SK-N-DZ (cell line): ENCODE measurements at regions not wholly inside any gene's neighbourhood (a gene's known extent, or its start where the extent isn't known, plus 50 kb on each side); places are given as distances from the start of the nearest gene placed in this dataset.

Experiments used
- DNase-seq: peaks from one replicate; pipeline ENCODE4 v3.0.0-alpha.2; 2015; ENCODE audit warnings: low spot score

GRCh38 chr13:111638233-111638632 is 317.8 kb downstream of the TEX29 start:
- DNase-seq: no peak

- DNase-seq: no peak
These were observed 318.8 kb downstream of the TEX29 start for GRCh38 chr13:111639196-111639705.

GRCh38 chr13:111640006-111640405 is 319.6 kb downstream of the TEX29 start:
- DNase-seq: no peak

DNA sequence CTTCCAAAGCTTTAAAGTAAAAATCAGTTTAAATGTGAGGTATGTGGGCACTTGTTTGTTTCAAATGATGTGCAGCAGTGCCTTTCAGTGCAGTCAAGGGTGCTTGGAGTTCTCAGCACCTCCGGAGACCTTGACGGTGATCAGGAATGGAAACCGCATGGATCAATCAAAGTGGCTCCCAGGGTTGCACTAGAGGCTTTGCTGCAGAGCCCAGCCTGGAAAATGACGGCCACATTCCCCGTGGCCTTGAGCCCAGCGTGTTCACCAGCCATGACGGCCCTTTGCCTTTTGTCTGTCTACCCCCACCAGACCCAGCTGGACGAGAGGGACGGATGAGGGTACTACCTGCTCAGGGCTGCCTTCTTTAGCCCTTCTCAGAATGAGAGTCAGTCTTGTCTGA is 320.0 kb downstream of the TEX29 start:
- no peak for DNase-seq

- DNase-seq: no peak
These were observed 321.8 kb downstream of the TEX29 start for GRCh38 chr13:111642156-111642767.

- no peak for DNase-seq
These were observed 324.3 kb downstream of the TEX29 start for GRCh38 chr13:111644750-111645149.

DNA sequence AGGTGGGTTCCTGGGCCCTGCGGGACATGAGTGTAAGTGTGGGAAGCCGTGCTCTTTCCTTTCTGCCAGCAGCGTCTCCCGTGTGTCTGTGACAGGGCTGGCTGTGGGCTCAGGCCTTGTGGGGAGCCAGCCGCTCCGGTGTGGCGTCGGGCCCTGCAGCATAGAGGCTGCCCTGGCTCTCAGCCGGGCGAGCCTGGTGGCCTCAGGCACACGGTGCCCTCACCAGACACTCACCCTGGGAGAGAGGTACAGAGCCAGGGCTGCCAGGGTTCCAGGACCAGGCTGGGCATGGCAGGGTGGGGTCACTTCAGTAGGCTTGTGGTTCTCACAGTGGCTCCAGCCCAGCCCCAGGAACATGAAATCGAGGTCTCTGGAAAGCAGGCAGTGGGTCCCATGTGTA is 324.8 kb downstream of the TEX29 start:
- DNase-seq: no peak

DNA sequence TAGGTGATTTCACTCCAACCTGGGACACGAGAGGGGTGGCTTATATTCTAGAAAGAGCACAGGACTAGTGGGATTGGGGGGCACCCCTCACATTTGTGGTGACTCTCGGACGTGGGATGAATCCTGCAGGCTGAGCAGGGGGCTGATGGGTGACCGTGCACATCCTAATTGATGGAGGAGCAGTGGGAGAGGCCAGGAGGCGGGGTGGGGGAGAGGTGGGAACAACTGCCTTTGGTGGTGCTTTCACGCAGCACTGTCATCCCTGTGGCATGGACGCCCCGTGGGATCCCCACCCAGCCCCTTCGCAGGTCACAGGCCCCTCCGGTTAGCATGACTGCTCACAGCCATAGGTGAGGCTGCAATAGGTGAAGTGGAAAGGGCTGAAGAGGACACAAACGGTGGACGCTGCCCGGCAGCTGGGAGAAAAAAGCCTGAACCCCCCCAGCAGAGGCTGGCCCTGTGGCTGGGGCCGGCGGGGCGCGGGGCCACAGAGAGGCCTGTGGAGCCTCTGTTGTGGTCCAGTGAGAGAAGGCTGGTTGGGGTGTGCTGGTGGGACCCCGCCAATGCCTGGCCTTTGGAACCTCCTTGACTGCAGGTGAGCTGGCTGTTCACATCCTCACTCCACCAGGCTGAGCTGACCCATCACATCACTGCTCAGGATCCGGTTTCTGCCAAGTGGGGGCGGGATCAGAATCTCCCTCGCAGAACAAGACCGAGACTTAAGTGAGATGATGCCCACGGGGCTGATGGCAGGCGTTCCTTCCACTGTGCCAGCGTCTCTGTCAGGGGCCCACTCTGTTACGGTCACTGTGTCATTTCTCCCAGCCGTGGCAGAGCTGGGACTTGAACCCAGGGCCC is 325.4 kb downstream of the TEX29 start:
- no peak for DNase-seq

- DNase-seq: no peak
These were observed 326.0 kb downstream of the TEX29 start for GRCh38 chr13:111646456-111646855.

DNA sequence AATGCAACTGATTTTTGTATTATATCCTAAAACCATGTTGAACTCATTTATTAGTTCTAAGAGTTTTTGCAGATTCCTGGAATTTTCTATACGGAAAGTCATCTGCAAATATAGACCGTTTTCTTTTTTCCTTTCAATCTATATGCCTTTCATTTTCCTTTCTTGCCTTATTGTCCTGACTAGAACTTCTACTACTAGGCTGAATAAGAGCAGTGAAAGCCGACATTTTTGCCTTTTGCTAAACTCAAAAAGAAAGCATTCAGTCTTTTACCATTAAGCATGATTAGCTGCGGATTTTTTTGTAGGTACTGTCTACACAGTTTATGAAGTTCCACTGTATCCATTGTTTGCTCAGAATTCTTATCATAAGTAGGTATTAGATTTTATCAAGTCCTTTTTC is 328.4 kb downstream of the TEX29 start:
- DNase-seq: no peak

- DNase-seq: no peak
These were observed 330.2 kb downstream of the TEX29 start for GRCh38 chr13:111650626-111651025.

- DNase-seq: no peak
These were observed 332.2 kb downstream of the TEX29 start for GRCh38 chr13:111652676-111653075.

DNA sequence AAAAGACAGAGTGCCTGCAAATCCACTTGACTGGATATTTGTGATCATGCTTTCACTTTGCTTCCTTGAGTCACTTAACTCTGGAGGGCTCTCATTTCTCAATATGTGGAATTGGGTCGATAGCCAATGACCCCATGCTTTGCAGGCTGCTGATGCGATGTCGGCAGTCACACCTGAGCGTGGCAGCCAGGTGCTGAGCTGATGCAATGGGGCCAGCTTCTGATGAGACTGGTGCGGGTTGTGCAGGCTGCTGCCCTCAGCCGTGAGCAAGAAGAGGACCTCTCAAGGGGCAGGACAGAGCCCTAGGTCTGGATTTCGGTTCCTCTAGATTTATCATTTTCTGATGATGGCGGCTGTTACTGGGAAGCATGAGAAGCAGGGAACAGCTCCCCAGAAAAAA is 334.1 kb downstream of the TEX29 start:
- DNase-seq: no peak

DNA sequence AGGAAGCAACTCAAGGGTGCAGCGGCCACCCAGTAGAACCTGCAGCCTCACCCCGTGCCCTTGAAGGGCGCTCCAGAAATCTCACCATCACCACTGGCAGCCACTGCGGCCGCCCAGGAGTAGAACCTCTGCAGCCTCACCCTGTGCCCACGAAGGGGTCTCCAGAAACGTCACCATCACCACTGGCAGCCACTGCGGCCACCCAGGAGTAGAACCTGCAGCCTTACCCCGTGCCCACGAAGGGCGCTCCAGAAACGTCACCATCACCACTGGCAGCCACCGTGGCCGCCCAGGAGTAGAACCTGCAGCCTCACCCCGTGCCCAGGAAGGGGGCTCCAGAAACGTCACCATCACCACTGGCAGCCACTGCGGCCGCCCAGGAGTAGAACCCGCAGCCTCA is 336.0 kb downstream of the TEX29 start:
- DNase-seq: no peak

DNA sequence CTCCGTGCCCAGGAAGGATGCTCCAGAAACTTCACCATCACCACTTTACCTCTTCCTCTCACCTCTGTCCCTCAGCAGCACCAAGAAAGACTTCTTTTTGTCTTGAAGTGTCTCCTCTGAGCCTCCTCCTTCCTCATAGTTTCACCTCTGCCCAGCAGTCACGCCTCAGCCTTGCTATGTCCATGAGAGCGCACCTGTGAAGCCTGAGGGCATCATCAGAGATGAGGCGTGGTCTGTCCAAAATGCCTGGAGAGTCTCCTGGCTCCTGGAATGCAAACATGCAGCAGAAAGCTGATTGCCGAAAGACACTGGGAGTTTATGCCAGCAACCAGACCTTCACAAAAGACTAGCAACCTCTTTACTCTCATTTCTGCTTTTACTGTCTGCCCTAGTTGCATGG is 336.6 kb downstream of the TEX29 start:
- no peak for DNase-seq

DNA sequence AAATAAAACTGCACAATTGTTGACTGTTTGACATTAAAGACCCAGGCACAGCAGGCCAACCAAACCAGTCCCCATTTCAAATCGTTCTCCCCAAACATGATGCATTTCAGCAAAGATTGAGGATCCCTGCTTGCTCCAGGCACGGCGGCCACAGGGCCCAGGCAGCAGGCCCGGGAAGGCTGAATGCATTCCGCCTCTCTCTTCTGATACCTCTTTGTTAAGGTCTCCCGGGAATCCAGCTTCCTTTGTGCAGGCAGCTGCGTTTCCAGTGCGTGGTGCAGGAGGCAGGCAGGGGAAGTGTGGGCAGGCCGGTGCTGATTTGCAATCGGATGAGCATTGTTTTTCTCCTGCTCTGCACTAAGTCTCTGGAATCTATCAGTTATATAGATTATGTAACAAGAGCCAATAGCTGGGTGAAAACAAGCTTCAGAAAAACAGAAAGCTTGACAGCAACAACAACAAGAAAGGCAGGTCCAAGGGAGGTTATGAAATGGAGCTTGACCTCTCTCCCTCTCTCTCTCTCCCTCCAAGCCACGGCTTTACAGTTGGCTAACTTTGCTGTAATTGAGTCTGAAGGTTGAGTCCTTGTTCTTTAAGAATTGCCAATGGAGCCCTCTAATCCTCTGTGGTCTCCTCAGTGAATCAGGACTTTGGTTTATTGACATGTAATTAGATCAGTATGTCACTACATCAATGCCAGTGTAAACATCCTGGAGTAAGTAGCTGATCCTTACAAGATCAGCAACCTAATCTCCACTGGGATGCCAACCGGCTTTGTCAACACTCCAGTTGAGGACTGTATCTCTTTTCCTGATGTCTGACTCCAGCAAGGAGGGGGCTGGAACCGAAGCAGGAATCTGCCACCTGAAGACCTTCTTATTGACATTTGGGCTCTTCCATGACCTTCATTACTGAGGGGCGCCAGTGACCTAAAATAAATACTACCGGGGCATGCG is 338.0 kb downstream of the TEX29 start:
- DNase-seq: no peak

DNA sequence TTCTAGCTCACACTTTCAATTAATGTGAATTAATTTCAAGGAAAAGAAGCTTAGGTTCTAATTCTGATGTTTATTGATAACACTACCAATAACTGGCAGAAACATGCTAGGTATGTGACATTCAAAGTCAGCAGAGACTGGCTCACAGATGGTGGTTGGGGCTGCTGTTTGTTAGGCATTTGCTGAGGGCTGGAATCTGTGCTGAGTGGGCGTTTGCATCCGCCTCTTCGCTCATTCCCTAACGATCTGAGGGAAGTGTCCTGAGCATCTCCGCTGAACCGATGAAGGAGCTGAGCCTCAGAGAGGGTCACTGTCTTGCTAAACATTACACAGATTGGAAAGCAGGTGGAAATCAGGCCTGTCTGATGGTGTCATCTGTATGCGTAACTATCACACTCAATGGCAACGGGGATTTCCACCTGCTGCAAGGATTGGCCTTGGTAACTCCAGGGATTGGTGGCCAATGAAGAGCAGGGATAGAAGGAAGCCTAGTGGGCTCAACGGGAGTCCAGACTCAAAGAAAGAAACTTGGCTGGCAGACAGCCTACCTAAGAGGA is 338.9 kb downstream of the TEX29 start:
- DNase-seq: no peak

GRCh38 chr13:111659842-111660241 is 339.4 kb downstream of the TEX29 start:
- DNase-seq: no peak

DNA sequence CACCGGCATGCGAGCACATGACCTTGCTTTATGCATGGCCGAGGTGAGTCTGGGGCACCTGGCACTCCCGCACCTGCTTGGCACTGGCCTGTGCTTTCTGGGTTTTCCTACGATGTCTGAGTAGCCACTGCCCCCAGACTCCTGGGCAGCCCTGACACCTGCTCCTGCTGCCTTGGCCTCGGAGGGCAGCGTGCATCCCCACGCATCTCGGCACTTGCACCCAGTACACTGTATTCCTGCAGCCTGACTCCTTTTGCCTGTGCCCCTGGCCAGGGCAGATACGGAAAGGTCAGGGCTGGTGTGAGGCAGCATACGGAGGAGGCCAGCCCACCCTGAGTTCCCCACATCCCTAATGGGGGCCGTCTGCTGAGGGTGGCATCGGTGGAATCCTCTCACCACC is 340.6 kb downstream of the TEX29 start:
- no peak for DNase-seq

- no peak for DNase-seq
These were observed 341.3 kb downstream of the TEX29 start for GRCh38 chr13:111661776-111662175.

- no peak for DNase-seq
These were observed 342.0 kb downstream of the TEX29 start for GRCh38 chr13:111662451-111662850.

- DNase-seq: no peak
These were observed 342.5 kb downstream of the TEX29 start for GRCh38 chr13:111662895-111663294.
